DOHH2 (cell line): ENCODE measurements at regions not wholly inside any gene's neighbourhood (a gene's known extent, or its start where the extent isn't known, plus 50 kb on each side); places are given as distances from the start of the nearest gene placed in this dataset.
A peak's percentile ranks its signal among the peaks of the same experiment; 100 is the strongest.

ENCODE experiments used
- H3F3A ChIP-seq: fragments of 200-600 bp; sonication (generic), shearing (Covaris generic); 2 replicates; pipeline ENCODE4 v1.6.0; 2016; ENCODE audit warnings: antibody characterized with exemption, mild to moderate bottlenecking; ENCODE audit not compliant: control insufficient read depth, insufficient read depth
- H3K27ac ChIP-seq: fragments of 200-600 bp; sonication (generic); 2 replicates; pipeline ENCODE4 v1.5.1; 2014; ENCODE audit warnings: low read depth, mild to moderate bottlenecking, low read length, moderate library complexity
- H3K27me3 ChIP-seq: fragments of 200-600 bp; sonication (generic); 2 replicates; pipeline ENCODE4 v1.6.1; 2014; ENCODE audit warnings: mild to moderate bottlenecking, low read length, mixed read lengths; ENCODE audit not compliant: control insufficient read depth
- H3K36me3 ChIP-seq: fragments of 200-600 bp; sonication (generic); 2 replicates; pipeline ENCODE4 v1.6.1; 2014; ENCODE audit warnings: mild to moderate bottlenecking, low read length, moderate library complexity, mixed read lengths; ENCODE audit not compliant: control insufficient read depth
- H3K4me1 ChIP-seq: fragments of 200-600 bp; sonication (generic); 2 replicates; pipeline ENCODE4 v1.6.1; 2014; ENCODE audit warnings: mild to moderate bottlenecking, low read length, mixed read lengths; ENCODE audit not compliant: control insufficient read depth
- H3K4me2 ChIP-seq: fragments of 200-600 bp; sonication (generic); 2 replicates; pipeline ENCODE4 v1.6.0; 2014; ENCODE audit warnings: mild to moderate bottlenecking, low read length, moderate library complexity
- H3K4me3 ChIP-seq: fragments of 200-600 bp; sonication (generic); 2 replicates; pipeline ENCODE4 v1.5.1; 2014; ENCODE audit warnings: mild to moderate bottlenecking, low read length, mixed read lengths
- H3K79me2 ChIP-seq: fragments of 200-600 bp; sonication (generic); 2 replicates; pipeline ENCODE4 v1.6.1; 2014; ENCODE audit warnings: mild to moderate bottlenecking, low read length, mixed read lengths; ENCODE audit not compliant: control insufficient read depth
- H3K9me2 ChIP-seq: fragments of 200-600 bp; sonication (generic); replicated peaks from 2 replicates; pipeline ENCODE4 v1.6.1; 2014; ENCODE audit warnings: mild to moderate bottlenecking, low read length, mixed read lengths; ENCODE audit not compliant: control insufficient read depth
- H3K9me3 ChIP-seq: fragments of 200-600 bp; sonication (generic); 2 replicates; pipeline ENCODE4 v1.6.1; 2014; ENCODE audit warnings: antibody characterized with exemption, low read length, mixed read lengths; ENCODE audit not compliant: control insufficient read depth, insufficient read depth
- H4K20me1 ChIP-seq: fragments of 200-600 bp; sonication (generic); 2 replicates; pipeline ENCODE4 v1.6.0; 2014; ENCODE audit warnings: low read depth, mild to moderate bottlenecking, antibody characterized with exemption, low read length, moderate library complexity; ENCODE audit not compliant: control insufficient read depth, insufficient read depth
- EZH2phosphoT487 ChIP-seq: fragments of 200-600 bp; sonication (generic); IDR thresholded peaks from 2 replicates; pipeline ENCODE4 v1.6.1; 2017; ENCODE audit warnings: borderline replicate concordance, mild to moderate bottlenecking, antibody characterized with exemption, low read length, moderate library complexity, mixed read lengths
- TF ChIP-seq, protein P1 (sequence below): fragments of 200-600 bp; sonication (generic); IDR thresholded peaks from one replicate; pipeline ENCODE4 v1.5.1; 2014; ENCODE audit warnings: antibody characterized with exemption, mild to moderate bottlenecking, low read depth, low read length; ENCODE audit not compliant: poor library complexity, severe bottlenecking

DNA sequence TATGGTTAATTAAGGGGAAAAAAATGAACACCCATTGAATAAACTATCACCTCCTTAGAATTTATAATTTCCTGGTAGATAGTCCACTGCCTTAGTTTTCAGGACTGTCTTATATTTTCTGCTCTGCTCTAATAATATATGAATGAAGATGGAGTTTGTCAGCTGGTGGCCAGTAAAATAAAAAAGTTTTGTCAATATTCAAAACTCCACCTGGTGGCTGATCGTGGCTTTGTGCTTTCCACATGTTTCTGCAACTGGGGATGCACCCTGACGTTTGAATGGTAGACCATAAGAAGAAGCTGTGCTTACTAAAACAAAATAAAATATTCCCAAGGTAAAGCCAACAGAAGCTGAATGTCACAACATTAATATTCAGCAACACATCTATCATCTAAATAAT is 286.6 kb upstream of the IZUMO3 start:
- H3K79me2 ChIP-seq = no peaks in the 10 kb centered on the region
- H3F3A ChIP-seq = no peaks in the 10 kb centered on the region
- no peaks in the 10 kb centered on the region for H4K20me1 ChIP-seq
- no peak overlapping the region for H3K4me3 ChIP-seq
- no peak overlapping the region for H3K4me2 ChIP-seq
- TF ChIP-seq, protein P1, sequence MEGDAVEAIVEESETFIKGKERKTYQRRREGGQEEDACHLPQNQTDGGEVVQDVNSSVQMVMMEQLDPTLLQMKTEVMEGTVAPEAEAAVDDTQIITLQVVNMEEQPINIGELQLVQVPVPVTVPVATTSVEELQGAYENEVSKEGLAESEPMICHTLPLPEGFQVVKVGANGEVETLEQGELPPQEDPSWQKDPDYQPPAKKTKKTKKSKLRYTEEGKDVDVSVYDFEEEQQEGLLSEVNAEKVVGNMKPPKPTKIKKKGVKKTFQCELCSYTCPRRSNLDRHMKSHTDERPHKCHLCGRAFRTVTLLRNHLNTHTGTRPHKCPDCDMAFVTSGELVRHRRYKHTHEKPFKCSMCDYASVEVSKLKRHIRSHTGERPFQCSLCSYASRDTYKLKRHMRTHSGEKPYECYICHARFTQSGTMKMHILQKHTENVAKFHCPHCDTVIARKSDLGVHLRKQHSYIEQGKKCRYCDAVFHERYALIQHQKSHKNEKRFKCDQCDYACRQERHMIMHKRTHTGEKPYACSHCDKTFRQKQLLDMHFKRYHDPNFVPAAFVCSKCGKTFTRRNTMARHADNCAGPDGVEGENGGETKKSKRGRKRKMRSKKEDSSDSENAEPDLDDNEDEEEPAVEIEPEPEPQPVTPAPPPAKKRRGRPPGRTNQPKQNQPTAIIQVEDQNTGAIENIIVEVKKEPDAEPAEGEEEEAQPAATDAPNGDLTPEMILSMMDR = peak; percentile 14
- TF ChIP-seq EZH2phosphoT487 = no peak
- H3K27ac ChIP-seq = no peak overlapping the region
- no peaks in the 10 kb centered on the region for H3K36me3 ChIP-seq
- no peaks in the 10 kb centered on the region for H3K9me3 ChIP-seq
- no peaks in the 10 kb centered on the region for H3K4me1 ChIP-seq
- no peaks in the 10 kb centered on the region for H3K9me2 ChIP-seq
- H3K27me3 ChIP-seq = no peaks in the 10 kb centered on the region

DNA sequence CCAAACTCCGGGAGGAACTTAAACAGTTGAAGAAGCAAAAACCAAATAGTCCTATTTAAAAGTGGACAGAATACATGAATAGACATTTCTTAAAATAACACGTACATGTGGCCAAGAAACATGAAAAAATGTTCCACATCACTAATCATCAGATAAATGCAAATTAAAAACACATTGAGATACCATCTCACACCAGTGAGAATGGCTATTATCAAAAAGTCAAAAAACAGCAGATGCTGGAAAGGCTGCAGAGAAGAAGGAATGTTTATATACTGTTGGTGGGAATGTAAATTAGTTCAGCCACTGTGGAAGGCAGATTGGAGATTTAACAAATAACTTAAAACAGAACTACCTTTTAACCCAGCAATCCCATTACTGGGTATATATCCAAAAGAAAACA is 283.0 kb upstream of the IZUMO3 start:
- H3K79me2 ChIP-seq = no peaks in the 10 kb centered on the region
- H4K20me1 ChIP-seq = no peaks in the 10 kb centered on the region
- TF ChIP-seq EZH2phosphoT487 = no peak
- TF ChIP-seq, protein P1 = no peak
- no peaks in the 10 kb centered on the region for H3K9me2 ChIP-seq
- no peak overlapping the region for H3K4me3 ChIP-seq
- no peaks in the 10 kb centered on the region for H3K4me1 ChIP-seq
- no peaks in the 10 kb centered on the region for H3K36me3 ChIP-seq
- no peaks in the 10 kb centered on the region for H3F3A ChIP-seq
- H3K27me3 ChIP-seq = no peaks in the 10 kb centered on the region
- H3K9me3 ChIP-seq = no peaks in the 10 kb centered on the region
- H3K27ac ChIP-seq = no peak overlapping the region
- H3K4me2 ChIP-seq = no peak overlapping the region

GRCh38 chr9:24824607-24825006 is 278.9 kb upstream of the IZUMO3 start:
- no peaks in the 10 kb centered on the region for H3K9me3 ChIP-seq
- no peaks in the 10 kb centered on the region for H3K79me2 ChIP-seq
- H3K4me2 ChIP-seq = no peak overlapping the region
- no peak for TF ChIP-seq EZH2phosphoT487
- TF ChIP-seq, protein P1 = no peak
- H3K9me2 ChIP-seq = no peaks in the 10 kb centered on the region
- no peak overlapping the region for H3K27ac ChIP-seq
- no peak overlapping the region for H3K4me3 ChIP-seq
- H3K27me3 ChIP-seq = no peaks in the 10 kb centered on the region
- no peaks in the 10 kb centered on the region for H3K4me1 ChIP-seq
- no peaks in the 10 kb centered on the region for H3F3A ChIP-seq
- no peaks in the 10 kb centered on the region for H4K20me1 ChIP-seq
- H3K36me3 ChIP-seq = no peaks in the 10 kb centered on the region

DNA sequence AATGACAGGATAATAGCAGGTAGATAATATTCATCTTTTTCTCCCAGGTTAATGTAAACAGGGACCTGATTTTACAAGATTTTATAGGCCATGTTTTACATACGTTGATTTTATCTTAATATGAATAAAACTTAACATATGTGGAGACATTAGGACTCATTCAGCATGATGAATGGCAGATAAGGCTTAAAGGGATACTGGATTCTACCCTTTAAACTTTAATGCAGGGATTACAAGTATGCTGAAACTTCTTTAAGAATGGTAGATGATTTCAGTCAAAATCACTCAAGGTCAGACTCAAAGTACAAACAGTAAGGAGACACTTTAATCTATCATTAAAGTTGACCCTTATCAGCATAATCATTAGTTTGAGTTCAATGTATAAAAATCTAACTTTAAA is 274.5 kb upstream of the IZUMO3 start:
- no peak overlapping the region for H3K4me3 ChIP-seq
- TF ChIP-seq, protein P1 = no peak
- no peak for TF ChIP-seq EZH2phosphoT487
- no peaks in the 10 kb centered on the region for H3F3A ChIP-seq
- no peaks in the 10 kb centered on the region for H4K20me1 ChIP-seq
- no peaks in the 10 kb centered on the region for H3K4me1 ChIP-seq
- H3K79me2 ChIP-seq = no peaks in the 10 kb centered on the region
- H3K9me3 ChIP-seq = no peaks in the 10 kb centered on the region
- H3K36me3 ChIP-seq = no peaks in the 10 kb centered on the region
- H3K27ac ChIP-seq = no peak overlapping the region
- no peak overlapping the region for H3K4me2 ChIP-seq
- H3K27me3 ChIP-seq = no peaks in the 10 kb centered on the region
- H3K9me2 ChIP-seq = no peaks in the 10 kb centered on the region
